Parathyroid adenoma (tissue), 2 donors: ENCODE measurements at regions not wholly inside any gene's neighbourhood (a gene's known extent, or its start where the extent isn't known, plus 50 kb on each side); places are given as distances from the start of the nearest gene placed in this dataset.

ENCODE experiments used
- H2AFZ ChIP-seq: fragments of 300-600 bp; sonication (generic); one replicate; pipeline ENCODE4 v1.7.0; 2017; ENCODE audit warnings: antibody characterized with exemption, mild to moderate bottlenecking
- H3K27ac ChIP-seq: fragments of 300-600 bp; sonication (generic); one replicate; pipeline ENCODE4 v1.7.0; 2017
- H3K27me3 ChIP-seq: fragments of 300-600 bp; sonication (generic); one replicate; pipeline ENCODE4 v1.7.0; 2017; ENCODE audit warnings: low read length; ENCODE audit not compliant: control insufficient read depth, insufficient read depth
- H3K36me3 ChIP-seq: fragments of 300-600 bp; sonication (generic); one replicate; pipeline ENCODE4 v1.7.0; 2017; ENCODE audit warnings: low read length; ENCODE audit not compliant: control insufficient read depth, insufficient read depth
- H3K4me1 ChIP-seq: fragments of 300-600 bp; sonication (generic); one replicate; pipeline ENCODE4 v1.7.0; 2017; ENCODE audit warnings: control low read depth
- H3K4me2 ChIP-seq: fragments of 300-600 bp; sonication (generic); one replicate; pipeline ENCODE4 v1.7.0; 2017; ENCODE audit warnings: low read length
- H3K4me3 ChIP-seq: fragments of 300-600 bp; sonication (generic); one replicate; pipeline ENCODE4 v1.7.0; 2017; ENCODE audit warnings: low read depth, low read length
- H3K79me2 ChIP-seq: fragments of 300-600 bp; sonication (generic); one replicate; pipeline ENCODE4 v1.7.0; 2017; ENCODE audit warnings: control low read depth
- H3K9ac ChIP-seq: fragments of 300-600 bp; sonication (generic); one replicate; pipeline ENCODE4 v1.7.0; 2017; ENCODE audit warnings: mild to moderate bottlenecking
- H3K9me3 ChIP-seq: fragments of 300-600 bp; sonication (generic); one replicate; pipeline ENCODE4 v1.7.0; 2017; ENCODE audit warnings: low read length; ENCODE audit not compliant: control insufficient read depth
- CTCF ChIP-seq: fragments of 300-600 bp; sonication (generic); IDR thresholded peaks from one replicate; pipeline ENCODE4 v1.7.0; 2017; ENCODE audit warnings: antibody characterized with exemption, mild to moderate bottlenecking
- donor health status: primary hyperparathyroidism.

- Histone ChIP-seq H3K36me3 (no peaks in the 10 kb centered on the region), H3K4me2 (no peak overlapping the region), H2AFZ (no peak overlapping the region), H3K9ac (no peak overlapping the region), H3K4me3 (no peak overlapping the region), H3K79me2 (no peaks in the 10 kb centered on the region), H3K27ac (no peak overlapping the region), H3K27me3 (no peaks in the 10 kb centered on the region), H3K9me3 (no peaks in the 10 kb centered on the region), H3K4me1 (no peaks in the 10 kb centered on the region)
- no peak for TF ChIP-seq CTCF
These were observed 374.9 kb upstream of the TNC start for GRCh38 chr9:115492869-115493268.

GRCh38 chr9:115494393-115494792 is 376.4 kb upstream of the TNC start:
- H3K4me2 ChIP-seq: no peak overlapping the region
- no peaks in the 10 kb centered on the region for H3K27me3 ChIP-seq
- H3K27ac ChIP-seq: no peak overlapping the region

GRCh38 chr9:115495052-115495635 is 377.2 kb upstream of the TNC start:
- no peaks in the 10 kb centered on the region for H3K4me1 ChIP-seq
- no peak overlapping the region for H3K9ac ChIP-seq
- no peak overlapping the region for H3K4me2 ChIP-seq
- no peak overlapping the region for H3K27ac ChIP-seq
- H3K36me3 ChIP-seq: no peaks in the 10 kb centered on the region
- no peak for TF ChIP-seq CTCF
- no peak overlapping the region for H2AFZ ChIP-seq
- no peaks in the 10 kb centered on the region for H3K9me3 ChIP-seq
- no peak overlapping the region for H3K4me3 ChIP-seq
- H3K79me2 ChIP-seq: no peaks in the 10 kb centered on the region
- H3K27me3 ChIP-seq: no peaks in the 10 kb centered on the region

More at GRCh38 chr9:115494393-115494792, 376.4 kb upstream of the TNC start:
- H2AFZ ChIP-seq: no peak overlapping the region
- H3K4me1 ChIP-seq: no peaks in the 10 kb centered on the region
- no peaks in the 10 kb centered on the region for H3K9me3 ChIP-seq
- no peaks in the 10 kb centered on the region for H3K79me2 ChIP-seq
- TF ChIP-seq CTCF: no peak
- H3K36me3 ChIP-seq: no peaks in the 10 kb centered on the region
- no peak overlapping the region for H3K9ac ChIP-seq
- no peak overlapping the region for H3K4me3 ChIP-seq

- Histone ChIP-seq H3K4me3 (no peak overlapping the region), H3K27ac (no peak overlapping the region), H3K4me1 (no peaks in the 10 kb centered on the region), H3K36me3 (no peaks in the 10 kb centered on the region), H3K4me2 (no peak overlapping the region), H3K9ac (no peak overlapping the region), H3K27me3 (no peaks in the 10 kb centered on the region), H2AFZ (no peak overlapping the region), H3K79me2 (no peaks in the 10 kb centered on the region), H3K9me3 (no peaks in the 10 kb centered on the region)
- no peak for TF ChIP-seq CTCF
These were observed 377.9 kb upstream of the TNC start for GRCh38 chr9:115495836-115496235.

GRCh38 chr9:115498303-115498702 is 380.3 kb upstream of the TNC start:
- Histone ChIP-seq H3K36me3 (no peaks in the 10 kb centered on the region), H3K4me3 (no peak overlapping the region), H3K79me2 (no peaks in the 10 kb centered on the region), H3K4me1 (no peaks in the 10 kb centered on the region), H3K27ac (no peak overlapping the region), H3K9ac (no peak overlapping the region), H3K4me2 (no peak overlapping the region), H2AFZ (no peak overlapping the region), H3K27me3 (no peaks in the 10 kb centered on the region), H3K9me3 (no peaks in the 10 kb centered on the region)
- TF ChIP-seq CTCF: no peak
